ENCODE measurements at regions not wholly inside any gene's neighbourhood (a gene's known extent, or its start where the extent isn't known, plus 50 kb on each side); places are given as distances from the start of the nearest gene placed in this dataset.

DNA sequence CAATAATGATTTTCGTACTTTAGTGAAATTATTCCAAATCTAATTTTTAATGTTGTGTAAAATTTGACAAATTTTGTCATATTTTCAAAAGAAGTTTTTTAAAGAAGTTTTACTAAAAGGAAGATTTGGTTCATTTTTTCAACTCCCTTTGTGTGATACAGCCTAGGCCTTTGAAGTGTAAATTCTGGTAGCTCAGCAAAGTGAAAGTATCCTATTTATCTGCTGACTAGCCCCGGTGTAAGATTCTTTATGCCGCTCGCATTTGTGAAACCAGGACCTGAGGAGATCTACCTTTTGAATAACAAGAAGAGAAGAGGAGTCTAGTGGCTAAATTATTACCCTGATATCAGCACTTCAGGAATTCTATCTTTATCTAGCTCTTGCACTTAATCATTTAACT lies 177.4 kb downstream of the JRKL start:
- TF ChIP-seq, protein P1, sequence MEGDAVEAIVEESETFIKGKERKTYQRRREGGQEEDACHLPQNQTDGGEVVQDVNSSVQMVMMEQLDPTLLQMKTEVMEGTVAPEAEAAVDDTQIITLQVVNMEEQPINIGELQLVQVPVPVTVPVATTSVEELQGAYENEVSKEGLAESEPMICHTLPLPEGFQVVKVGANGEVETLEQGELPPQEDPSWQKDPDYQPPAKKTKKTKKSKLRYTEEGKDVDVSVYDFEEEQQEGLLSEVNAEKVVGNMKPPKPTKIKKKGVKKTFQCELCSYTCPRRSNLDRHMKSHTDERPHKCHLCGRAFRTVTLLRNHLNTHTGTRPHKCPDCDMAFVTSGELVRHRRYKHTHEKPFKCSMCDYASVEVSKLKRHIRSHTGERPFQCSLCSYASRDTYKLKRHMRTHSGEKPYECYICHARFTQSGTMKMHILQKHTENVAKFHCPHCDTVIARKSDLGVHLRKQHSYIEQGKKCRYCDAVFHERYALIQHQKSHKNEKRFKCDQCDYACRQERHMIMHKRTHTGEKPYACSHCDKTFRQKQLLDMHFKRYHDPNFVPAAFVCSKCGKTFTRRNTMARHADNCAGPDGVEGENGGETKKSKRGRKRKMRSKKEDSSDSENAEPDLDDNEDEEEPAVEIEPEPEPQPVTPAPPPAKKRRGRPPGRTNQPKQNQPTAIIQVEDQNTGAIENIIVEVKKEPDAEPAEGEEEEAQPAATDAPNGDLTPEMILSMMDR (IDR thresholded peaks at IDR 0.05): no peak
- no peak for TF ChIP-seq EZH2 (IDR thresholded peaks at IDR 0.05; ENCODE audit: borderline replicate concordance, insufficient read depth, low read depth, low read length, poor library complexity, severe bottlenecking)
